Sigmoid colon (tissue), 6 donors: ENCODE measurements at regions not wholly inside any gene's neighbourhood (a gene's known extent, or its start where the extent isn't known, plus 50 kb on each side); places are given as distances from the start of the nearest gene placed in this dataset.

ENCODE experiments used
- DNase-seq: peaks from one replicate; pipeline ENCODE4 v3.0.0-alpha.2; 2019
- H3K27ac ChIP-seq, 4 donors: fragments of 200-600 bp; sonication (generic); one replicate each; pipeline ENCODE4 v1.5.1; 2016 to 2019; ENCODE audit warnings: mild to moderate bottlenecking in 1 of 4
- H3K27me3 ChIP-seq, 3 donors: fragments of 200-600 bp; sonication (generic); one replicate each; pipeline ENCODE4 v1.5.1; 2019; ENCODE audit warnings: mild to moderate bottlenecking in 1 of 3
- H3K36me3 ChIP-seq, 4 donors: fragments of 200-600 bp; sonication (generic); one replicate each; pipeline ENCODE4 v1.5.1; 2016 to 2019
- H3K4me1 ChIP-seq, 4 donors: fragments of 200-600 bp; sonication (generic); one replicate each; pipeline ENCODE4 v1.5.1; 2017 to 2019
- H3K4me3 ChIP-seq, 4 donors: fragments of 200-600 bp; sonication (generic); one replicate each; pipeline ENCODE4 v1.5.1; 2017 to 2019; ENCODE audit warnings: mild to moderate bottlenecking in 2 of 4, moderate library complexity in 1 of 4
- H3K9me3 ChIP-seq, 4 donors: fragments of 200-600 bp in 3 of 4; sonication (generic) in 3 of 4; one replicate each; pipeline versions ENCODE4 v1.5.1 to v1.6.1; 2013 to 2019
- EP300 ChIP-seq, 4 donors: sonication (generic); formaldehyde crosslinking; IDR thresholded peaks; one replicate each; pipeline ENCODE4 v1.6.1; 2017; ENCODE audit warnings: antibody characterized with exemption in 4 of 4
- POLR2A ChIP-seq, 2 donors: fragments of 450-650 bp; IDR thresholded peaks; one replicate each; pipeline ENCODE4 v1.6.1; 2016; ENCODE audit warnings: antibody characterized with exemption in 2 of 2, mild to moderate bottlenecking in 2 of 2, moderate library complexity in 2 of 2
- POLR2AphosphoS5 ChIP-seq, 4 donors: sonication (generic); formaldehyde crosslinking; IDR thresholded peaks; one replicate each; pipeline ENCODE4 v1.6.1; 2017; ENCODE audit warnings: antibody characterized with exemption in 4 of 4
- WGBS, 2 donors: extraction: QIAGEN DNeasy Blood & Tissue Kit; methylation state at CpG; one replicate each; pipeline ENCODE4 v1.1.7; 2013; 5-methylcytosine and 5-hydroxymethylcytosine counted together
- intact Hi-C: fragments of 100-400 bp; cut with DNase I; formaldehyde crosslinking; loops from one replicate; pipeline ENCODE4 v1.15.1; 2023
- TF ChIP-seq, protein P1 (sequence below), 4 experiments: fragments of 450-650 bp in 3 of 4; fragments of 200-600 bp in 1 of 4; IDR thresholded peaks; one replicate each; pipeline ENCODE4 v1.5.1; 2016 to 2019; ENCODE audit warnings: antibody characterized with exemption in 4 of 4, mild to moderate bottlenecking in 3 of 4, moderate library complexity in 2 of 4
- donor health status: healthy with polysubstance abuse.
- donor health status: healthy.

DNA sequence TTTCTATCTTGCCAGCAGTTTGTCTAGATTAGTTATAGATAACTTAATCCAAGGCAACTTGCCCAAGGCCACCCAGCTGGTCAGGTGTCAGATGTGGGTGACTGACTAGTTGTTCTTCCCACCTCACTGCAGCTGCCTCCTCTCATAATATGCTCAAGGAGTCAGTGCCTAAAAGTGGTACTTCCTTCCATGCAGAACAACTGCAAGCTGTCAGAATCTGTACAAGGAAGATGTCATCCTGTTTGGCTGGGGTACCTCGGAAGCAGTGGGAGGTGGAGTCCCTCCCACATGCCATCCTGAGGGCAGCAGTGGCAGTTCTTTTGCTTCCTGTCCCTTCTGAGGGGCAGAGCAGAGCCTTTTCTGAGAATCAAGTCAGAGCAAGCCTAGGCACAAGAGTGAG lies 193.2 kb upstream of the RFC3 start:
- 26 to 78% methylated on average over 1 of the region's 1 CpG for WGBS, 2 donors
- intact Hi-C loops = no loop called here
- no peaks in the 10 kb centered on the region for H3K9me3 ChIP-seq
- H3K4me3 ChIP-seq = no peak overlapping the region
- no peaks in the 10 kb centered on the region for H3K4me1 ChIP-seq
- H3K36me3 ChIP-seq = no peaks in the 10 kb centered on the region
- no peaks in the 10 kb centered on the region for H3K27me3 ChIP-seq
- DNase-seq = no peak
- TF ChIP-seq POLR2AphosphoS5 (IDR thresholded peaks at IDR 0.05) (no peak), POLR2A (IDR thresholded peaks at IDR 0.05) (no peak), EP300 (IDR thresholded peaks at IDR 0.05) (no peak)
- TF ChIP-seq, protein P1, sequence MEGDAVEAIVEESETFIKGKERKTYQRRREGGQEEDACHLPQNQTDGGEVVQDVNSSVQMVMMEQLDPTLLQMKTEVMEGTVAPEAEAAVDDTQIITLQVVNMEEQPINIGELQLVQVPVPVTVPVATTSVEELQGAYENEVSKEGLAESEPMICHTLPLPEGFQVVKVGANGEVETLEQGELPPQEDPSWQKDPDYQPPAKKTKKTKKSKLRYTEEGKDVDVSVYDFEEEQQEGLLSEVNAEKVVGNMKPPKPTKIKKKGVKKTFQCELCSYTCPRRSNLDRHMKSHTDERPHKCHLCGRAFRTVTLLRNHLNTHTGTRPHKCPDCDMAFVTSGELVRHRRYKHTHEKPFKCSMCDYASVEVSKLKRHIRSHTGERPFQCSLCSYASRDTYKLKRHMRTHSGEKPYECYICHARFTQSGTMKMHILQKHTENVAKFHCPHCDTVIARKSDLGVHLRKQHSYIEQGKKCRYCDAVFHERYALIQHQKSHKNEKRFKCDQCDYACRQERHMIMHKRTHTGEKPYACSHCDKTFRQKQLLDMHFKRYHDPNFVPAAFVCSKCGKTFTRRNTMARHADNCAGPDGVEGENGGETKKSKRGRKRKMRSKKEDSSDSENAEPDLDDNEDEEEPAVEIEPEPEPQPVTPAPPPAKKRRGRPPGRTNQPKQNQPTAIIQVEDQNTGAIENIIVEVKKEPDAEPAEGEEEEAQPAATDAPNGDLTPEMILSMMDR (IDR thresholded peaks at IDR 0.05) = no peak
- no peak overlapping the region for H3K27ac ChIP-seq

DNA sequence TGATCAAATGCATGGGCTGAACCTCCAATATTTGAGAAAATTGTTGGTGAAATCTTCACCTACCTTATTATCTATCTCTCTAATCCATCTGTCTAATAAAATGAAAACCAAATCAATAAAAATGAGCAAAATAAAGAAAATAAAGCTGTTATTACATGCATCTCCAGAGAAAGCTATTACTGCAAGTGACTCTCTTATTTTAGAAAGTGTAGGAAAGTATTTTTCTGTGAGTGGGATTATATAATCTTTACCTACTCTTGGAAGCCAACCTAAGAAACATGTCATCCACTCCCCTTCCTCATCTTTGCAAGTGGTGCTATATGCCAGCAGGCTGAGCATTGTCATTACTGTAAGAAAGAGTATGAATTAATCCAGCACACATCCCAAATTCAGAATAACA lies 191.5 kb upstream of the RFC3 start:
- intact Hi-C loops = no loop called here
- Histone ChIP-seq H3K9me3 (no peaks in the 10 kb centered on the region), H3K4me1 (peaks cover 0 to 6% (median 0%) of the 10 kb centered on the region in 4 donors), H3K4me3 (no peak overlapping the region), H3K36me3 (no peaks in the 10 kb centered on the region), H3K27ac (no peak overlapping the region), H3K27me3 (no peaks in the 10 kb centered on the region)
- no peak for DNase-seq
- TF ChIP-seq EP300 (IDR thresholded peaks at IDR 0.05) (no peak), POLR2AphosphoS5 (IDR thresholded peaks at IDR 0.05) (no peak)
- TF ChIP-seq, protein P1 (IDR thresholded peaks at IDR 0.05) = no peak

DNA sequence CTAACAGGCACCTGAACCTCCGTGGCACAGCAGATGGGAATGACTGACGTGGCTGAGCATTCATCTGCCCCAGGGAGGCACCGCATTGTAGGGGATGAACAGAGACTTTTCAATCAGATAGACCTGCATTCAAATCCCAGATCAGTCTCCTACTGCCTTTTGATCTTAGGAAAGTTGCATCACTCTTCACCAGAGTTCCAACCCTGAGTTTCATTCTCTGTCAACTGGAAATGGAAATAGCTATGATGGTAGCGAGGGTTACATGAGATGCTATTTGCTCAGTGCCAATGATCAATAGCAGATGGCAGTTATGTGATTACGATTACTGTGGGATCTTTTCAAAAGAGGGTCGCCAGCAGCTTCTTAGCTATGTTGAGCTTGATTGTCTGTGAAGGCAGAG lies 189.3 kb upstream of the RFC3 start:
- peaks cover 0 to 6% (median 0%) of the 10 kb centered on the region in 4 donors for H3K4me1 ChIP-seq
- TF ChIP-seq, protein P1 (IDR thresholded peaks at IDR 0.05) = no peak
- no peak for DNase-seq
- 94 to 96% methylated on average over 6 of the region's 6 CpGs for WGBS, 2 donors
- no peak overlapping the region for H3K27ac ChIP-seq
- intact Hi-C loops = no loop called here
- no peaks in the 10 kb centered on the region for H3K9me3 ChIP-seq
- H3K4me3 ChIP-seq = no peak overlapping the region
- H3K36me3 ChIP-seq = no peaks in the 10 kb centered on the region
- H3K27me3 ChIP-seq = no peaks in the 10 kb centered on the region

DNA sequence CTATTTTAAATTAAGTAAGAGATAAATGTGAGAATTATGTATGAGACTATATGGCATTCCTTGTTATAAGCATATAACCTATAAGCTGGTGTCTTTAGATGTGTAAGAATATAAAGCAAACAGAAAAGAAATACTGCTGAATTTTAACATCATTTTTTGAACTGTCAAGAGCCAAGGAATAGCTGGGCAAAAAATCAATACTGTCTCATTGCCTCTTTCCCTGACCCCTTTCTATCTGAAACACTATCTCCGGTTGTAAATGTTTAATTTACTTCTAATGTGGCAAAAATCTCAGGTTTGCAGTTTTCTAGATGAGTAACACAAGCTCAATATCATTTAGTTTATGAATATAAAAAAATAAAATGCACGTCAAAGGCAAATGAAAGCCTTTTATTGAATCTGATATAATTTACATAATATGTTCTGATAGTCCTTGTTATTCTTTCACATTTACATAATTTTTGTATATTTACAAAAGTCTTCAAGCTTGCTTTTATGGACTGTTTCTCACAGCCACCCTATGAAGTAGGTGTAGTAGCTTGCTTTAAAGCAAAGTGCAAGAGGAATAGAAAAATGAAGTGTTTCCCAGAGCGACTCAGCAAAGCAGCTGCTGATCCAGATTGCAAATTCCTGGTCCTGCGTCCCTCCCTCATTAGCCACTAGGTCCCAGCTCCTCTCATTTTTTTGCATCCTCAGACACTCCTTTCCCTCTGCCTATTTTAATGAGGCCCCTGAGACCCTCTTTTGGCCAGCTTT lies 188.2 kb upstream of the RFC3 start:
- Histone ChIP-seq H3K27me3 (no peaks in the 10 kb centered on the region), H3K4me3 (no peak overlapping the region), H3K4me1 (peaks cover 0 to 10% (median 3%) of the 10 kb centered on the region in 4 donors), H3K9me3 (no peaks in the 10 kb centered on the region), H3K27ac (no peak overlapping the region), H3K36me3 (no peaks in the 10 kb centered on the region)
- 88 to 90% methylated on average over 4 of the region's 4 CpGs for WGBS, 2 donors
- no peak for TF ChIP-seq POLR2A (IDR thresholded peaks at IDR 0.05)
- TF ChIP-seq, protein P1 (IDR thresholded peaks at IDR 0.05) = no peak
- intact Hi-C loops = no loop called here
- DNase-seq = no peak
